ENCODE measurements at regions not wholly inside any gene's neighbourhood (a gene's known extent, or its start where the extent isn't known, plus 50 kb on each side); places are given as distances from the start of the nearest gene placed in this dataset.

- TF ChIP-seq CHD7 (IDR thresholded peaks at IDR 0.05; ENCODE audit: insufficient replicate concordance, low read length) (no peak), EP300 (IDR thresholded peaks at IDR 0.05; ENCODE audit: borderline replicate concordance in 1 of 2, low read depth in 2 of 2, low read length in 2 of 2) (no peak), POLR2A (IDR thresholded peaks at IDR 0.05; ENCODE audit: control extremely low read depth in 1 of 2, low read depth in 2 of 2, low read length in 2 of 2) (no peak), ZNF274 (IDR thresholded peaks at IDR 0.05; ENCODE audit: borderline replicate concordance, extremely low read depth, low read length) (no peak), NRF1 (IDR thresholded peaks at IDR 0.05; ENCODE audit: low read depth, low read length) (no peak), PHF8 (conservative IDR thresholded peaks at IDR 0.05; ENCODE audit: low read depth, low read length) (no peak), RBBP5 (IDR thresholded peaks at IDR 0.05; ENCODE audit: borderline replicate concordance, low read depth, low read length) (no peak), SP1 (IDR thresholded peaks at IDR 0.05; ENCODE audit: low read depth, low read length) (no peak), YY1 (IDR thresholded peaks at IDR 0.05; ENCODE audit: low read depth, low read length) (no peak), SIN3A (conservative IDR thresholded peaks at IDR 0.05 in 1 of 2, IDR thresholded peaks at IDR 0.05 in 1 of 2; ENCODE audit: low read depth in 1 of 2, low read length in 2 of 2) (no peak), RAD21 (IDR thresholded peaks at IDR 0.05 in 1 of 2, conservative IDR thresholded peaks at IDR 0.05 in 1 of 2; ENCODE audit: low read depth in 2 of 2, low read length in 2 of 2) (no peak), FOSL1 (IDR thresholded peaks at IDR 0.05; ENCODE audit: insufficient read depth, low read depth, low read length) (no peak)
Measured at GRCh38 chr7:88590963-88591362, 168.5 kb upstream of the ZNF804B start (continued).
